HG02763 (cell line): ENCODE measurements at regions not wholly inside any gene's neighbourhood (a gene's known extent, or its start where the extent isn't known, plus 50 kb on each side); places are given as distances from the start of the nearest gene placed in this dataset.
"Not testable (repeated sequence)": the region's sequence is repeated elsewhere in the genome, so short reads cannot be mapped to it uniquely, and the experiment has no call there.

Source experiments
- ATAC-seq: cut with Tn5 transposase; IDR thresholded peaks from one replicate; pipeline ENCODE4 v1.9.1; 2021; ENCODE audit warnings: mild to moderate bottlenecking, moderate library complexity; ENCODE audit not compliant: unreplicated experiment

DNA sequence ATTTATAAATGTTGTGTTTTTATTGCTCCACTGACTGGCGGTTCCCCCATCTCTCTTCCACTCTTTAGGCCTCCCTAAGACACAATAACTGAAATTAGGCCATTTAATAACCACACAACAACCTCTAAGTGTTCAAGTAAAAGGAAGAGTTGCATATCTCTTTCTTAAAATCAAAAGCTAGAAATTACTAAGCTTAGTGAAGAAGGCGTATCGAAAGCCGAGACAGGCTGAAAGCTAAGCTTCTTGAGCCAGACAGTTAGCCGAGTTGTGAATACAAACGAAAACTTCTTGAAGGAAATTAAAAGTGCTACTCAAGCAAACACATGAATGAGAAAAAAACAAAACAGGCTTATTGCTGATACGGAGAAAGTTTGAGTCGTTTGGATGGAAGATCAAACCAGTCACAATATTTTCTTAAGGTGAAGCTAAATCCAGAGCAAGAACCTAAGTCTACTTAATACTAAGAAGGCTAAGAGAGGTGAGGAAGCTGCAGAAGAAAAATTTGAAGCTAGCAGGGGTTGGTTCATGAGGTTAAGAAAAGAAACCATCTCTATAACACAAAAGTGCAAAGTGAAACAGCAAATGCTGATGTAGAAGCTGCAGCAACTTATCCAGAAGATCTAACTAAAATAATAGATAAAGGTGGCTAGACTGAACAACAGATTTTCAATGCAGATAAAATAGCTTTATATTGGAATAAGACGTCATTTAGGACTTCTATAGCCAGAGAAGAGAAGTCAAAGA, 194.0 kb upstream of the TTC29 start:
- ATAC-seq: no peak

DNA sequence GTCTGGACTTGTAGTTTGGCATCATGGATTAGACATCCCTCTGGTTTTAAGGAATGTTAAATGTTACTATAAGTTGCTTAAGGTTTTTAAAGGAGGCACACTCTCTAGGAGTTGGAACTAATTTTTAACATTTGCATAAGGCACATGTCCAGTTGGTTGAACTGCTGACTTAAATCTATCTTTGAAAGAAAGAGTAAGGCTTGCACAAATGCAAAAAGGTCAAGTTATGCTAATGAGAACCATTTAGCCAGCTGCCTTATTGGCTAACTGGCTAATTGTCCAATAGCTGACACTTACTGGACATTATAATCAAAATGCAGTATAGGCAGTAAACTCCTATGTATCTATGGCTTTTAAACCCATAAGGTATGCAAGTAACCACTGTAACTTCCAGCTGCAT, 206.1 kb upstream of the TTC29 start:
- no peak for ATAC-seq

DNA sequence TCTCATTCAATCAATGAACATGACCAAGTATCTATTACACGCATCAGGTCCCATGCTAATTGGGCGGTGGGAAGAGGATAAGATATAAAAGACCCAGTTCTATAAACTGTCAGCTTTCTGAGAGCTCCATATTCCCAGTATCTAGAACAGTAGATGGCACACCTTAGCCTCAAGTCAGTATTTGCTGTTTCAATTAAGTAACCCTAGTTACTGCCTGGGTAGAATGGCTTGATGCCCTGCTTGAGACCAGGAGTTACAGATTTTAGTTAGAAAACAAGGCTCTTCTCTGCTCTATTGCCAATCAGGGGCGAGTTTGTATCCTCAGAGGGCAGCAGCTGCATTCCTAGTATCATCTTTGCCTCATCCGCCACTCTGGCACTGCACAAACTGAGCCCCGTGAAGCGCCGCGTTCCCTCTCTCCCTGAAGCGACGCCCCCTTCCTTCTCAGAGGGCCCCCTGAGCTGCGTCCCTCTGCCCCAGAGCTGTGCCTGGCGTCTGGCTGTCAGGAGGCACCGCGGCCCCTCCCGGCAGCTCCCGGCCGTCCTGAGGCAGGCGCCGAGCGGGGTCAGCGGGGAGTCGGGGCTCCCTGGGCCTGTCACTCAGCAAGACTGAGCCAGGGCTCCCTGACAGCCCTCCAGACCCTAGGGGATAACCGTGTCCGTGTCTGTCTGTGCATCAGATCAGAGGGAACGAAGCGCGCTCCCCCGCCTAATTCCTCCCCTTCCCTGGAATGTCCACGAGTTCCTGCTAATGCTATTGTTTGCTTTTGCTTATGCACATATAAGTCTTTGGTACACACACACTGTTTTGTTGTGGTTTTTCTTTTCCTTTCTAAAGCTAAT, 212.4 kb upstream of the TTC29 start:
- no peak for ATAC-seq

DNA sequence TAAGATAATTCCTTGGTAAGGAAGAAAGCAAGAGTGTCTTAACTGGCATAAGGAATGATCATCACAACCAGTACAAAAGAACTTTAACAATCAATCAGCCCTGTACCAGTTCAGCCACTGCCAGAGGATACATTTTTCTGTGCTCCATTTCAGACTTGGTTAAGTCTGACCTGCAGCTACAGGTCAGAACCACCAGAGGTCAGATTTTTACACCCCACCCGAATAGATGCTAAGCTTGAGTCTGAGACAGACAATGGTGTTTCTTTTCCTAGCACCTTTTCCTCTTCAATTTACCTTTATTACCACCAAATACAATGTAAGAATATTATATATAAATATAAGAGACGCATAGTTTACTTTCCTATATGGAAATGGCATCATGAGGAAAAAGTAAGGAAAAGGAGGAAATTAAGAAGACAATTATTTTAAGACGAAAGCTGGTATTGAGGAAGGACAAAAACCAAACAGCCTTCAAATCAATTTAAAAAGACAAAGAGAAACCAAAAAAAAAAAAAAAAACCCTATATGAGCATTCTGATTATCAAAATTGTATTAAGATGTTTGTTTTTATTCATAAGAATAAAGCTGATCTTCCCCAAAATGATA, 215.3 kb upstream of the TTC29 start:
- ATAC-seq: peak; percentile 88

DNA sequence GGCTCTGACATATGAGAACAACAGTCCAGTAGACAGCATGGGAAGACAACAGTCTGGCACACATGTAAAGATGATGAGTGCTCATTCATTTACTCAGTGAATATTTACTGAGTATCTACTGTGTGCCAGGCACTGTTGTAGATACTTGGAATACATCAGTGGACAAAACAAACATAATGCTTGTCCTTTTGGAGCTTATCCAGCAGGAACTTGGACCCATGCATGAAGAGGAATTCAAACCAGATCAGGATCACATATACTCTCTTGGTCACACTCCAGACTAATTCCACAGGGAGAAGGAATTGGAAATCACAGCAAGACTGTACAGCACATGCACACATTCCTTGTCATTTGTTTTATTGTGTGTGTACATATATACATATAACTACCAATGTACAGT, 217.6 kb upstream of the TTC29 start:
- no peak for ATAC-seq

DNA sequence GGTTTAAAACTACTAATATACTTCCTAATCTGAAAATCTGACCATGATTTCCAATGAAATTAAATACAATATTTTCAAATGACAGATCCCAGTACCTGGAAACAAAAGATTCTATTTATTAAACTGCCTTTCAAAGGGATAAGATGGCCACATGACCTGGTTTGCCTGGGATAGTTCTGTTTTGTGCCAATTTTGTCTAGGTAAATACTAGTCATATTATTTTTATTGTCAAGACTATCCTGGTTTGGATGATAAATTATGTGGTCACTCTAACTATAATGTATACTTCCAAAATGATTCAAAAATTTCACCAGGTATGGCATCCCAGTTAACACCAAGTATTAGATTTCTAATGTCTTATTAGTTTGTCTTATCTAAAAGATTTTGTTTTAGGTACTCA, 222.5 kb upstream of the TTC29 start:
- ATAC-seq: not testable (repeated sequence)

DNA sequence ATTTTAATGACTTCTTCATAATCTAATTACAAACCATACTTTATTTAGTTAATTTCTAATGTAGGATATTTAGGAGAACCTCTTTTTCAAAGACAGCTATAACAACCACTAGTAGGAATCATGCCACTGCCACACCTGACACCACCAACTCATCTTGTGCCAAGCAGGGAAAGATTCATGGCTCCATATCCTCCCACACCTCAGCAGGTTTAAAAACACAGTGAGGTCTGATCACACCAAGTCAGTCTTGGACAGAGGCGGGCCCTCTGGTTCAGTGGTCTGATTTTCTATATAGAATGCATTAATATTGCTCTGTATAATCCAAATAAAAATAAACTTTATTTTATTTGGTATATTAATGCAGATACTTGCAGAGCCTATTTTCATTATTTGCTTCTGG, 227.7 kb upstream of the TTC29 start:
- ATAC-seq: no peak

DNA sequence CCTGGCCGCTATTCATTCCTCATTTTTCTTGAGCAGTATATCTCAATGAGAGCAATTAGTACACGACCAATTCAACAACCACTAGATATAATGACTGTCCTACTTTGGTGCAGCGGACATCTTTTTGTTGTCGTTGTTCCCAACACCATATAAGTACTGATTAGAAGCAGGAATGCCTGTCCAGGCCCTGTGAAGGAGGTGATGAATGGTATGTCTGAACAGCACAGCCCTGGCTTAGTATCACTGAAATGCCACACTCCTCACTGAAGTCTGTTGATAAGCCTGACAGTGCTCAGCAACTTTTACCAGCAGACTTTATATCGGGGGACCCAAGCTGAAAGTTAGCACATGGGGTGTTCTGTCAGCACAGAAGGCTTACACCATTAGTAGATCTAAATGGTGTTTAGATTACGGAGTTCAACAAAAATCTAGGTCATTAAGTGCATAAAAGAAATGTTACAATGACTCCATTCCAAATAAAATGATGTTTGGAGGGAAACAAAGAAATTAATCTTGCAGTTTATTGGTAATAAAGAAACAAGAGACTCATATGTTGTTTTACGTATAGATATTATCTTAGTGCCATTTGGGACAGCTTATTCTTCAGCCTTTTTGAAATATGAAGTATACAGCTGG, 228.3 kb upstream of the TTC29 start:
- no peak for ATAC-seq

DNA sequence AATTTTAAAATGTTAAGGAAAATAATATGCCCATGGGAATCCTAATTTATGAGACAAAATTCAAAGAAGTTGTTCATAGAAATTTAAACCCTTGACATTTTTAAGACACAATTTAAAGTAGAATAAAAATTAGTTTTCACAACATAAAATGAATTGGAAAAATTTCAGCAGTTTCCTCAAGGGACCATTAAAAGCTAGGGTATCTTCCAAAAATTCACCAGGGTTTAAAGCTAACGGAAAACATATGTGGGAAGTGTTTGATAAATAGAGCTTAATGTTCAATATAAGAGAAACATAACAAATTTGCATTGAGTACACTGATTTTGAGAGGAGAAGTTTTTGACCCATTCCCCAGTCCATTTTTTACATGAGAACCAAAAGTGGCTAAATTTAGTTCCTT, 228.9 kb upstream of the TTC29 start:
- ATAC-seq: no peak

DNA sequence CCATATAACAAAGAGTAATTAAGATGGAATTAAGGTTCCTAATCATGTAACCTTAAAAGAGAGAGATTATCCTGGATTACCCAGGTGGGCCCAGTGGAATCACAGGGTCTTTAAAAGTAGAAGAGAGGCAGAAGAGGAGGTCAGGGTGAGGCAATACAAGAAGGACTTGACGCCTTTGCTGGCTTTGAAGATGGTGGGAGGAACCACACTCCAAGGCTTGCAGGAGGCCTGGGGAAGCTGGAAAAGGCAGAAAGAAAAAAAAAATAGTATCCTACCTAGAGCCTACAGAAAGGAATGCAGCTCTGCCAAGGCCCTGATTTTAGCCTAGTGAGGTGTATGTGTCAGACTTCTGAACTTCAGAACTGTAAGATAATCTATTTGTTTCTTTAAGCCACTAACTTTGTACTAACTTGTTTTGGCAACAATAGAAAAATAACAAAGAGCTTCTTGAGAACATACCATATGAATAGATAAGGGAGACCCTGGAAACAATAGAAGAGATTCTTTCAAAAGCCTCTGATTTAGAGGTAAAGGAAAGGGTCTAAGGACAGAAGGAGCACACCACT, 229.9 kb upstream of the TTC29 start:
- ATAC-seq: no peak

DNA sequence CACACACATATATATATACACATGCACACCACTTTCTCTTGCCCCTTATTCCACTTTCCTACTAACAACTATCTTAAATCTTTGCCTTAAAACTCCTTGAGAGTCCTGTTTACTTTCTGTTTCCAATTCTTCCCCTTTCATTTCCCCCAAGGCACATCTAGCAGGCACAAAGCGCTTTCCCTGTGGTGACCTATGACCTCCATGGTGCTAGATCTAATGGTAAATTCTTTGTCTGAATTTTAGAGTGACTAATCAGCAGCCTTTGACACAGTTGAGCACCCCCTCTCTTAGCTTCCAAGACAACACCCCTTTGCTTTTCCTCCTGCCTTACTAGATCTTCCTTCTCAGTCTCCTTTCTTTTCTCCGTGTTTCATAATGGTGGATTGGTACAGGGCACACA, 236.4 kb upstream of the TTC29 start:
- no peak for ATAC-seq

DNA sequence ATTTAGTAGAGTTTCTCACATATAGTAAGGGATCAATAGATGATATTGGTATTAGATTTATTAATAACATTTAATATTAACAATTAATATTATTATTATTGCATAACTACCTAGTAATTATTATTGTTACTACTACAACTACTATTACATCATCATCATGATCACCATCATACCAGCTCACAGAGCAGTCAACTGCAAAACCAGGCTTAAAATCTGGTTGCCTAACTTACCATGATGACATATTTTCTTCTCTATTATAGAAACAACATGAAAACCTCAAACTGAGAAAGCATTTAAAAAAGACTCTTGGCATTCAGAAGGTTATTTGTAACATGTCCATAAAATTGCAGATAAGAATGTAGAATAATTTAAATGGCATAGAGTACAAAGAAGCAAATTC, 247.0 kb upstream of the TTC29 start:
- ATAC-seq: no peak

DNA sequence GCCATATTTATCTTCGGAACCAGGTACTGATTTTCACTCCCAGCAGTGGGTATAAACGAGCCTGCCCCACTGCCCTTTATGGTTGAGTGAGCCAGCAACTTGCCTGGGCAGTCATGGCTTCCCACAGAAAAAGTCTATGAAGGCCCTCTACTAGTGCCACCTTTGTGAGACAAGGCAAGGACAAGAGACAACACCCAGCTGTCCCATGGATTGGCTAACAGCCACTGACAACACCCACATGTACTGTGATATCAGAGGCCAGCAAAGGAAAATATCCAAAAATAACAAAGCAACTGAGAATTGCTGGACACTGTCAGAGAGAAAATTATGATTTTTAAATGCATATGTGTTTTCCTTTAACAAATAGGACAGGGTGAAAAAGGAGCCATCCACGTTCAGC, 248.4 kb upstream of the TTC29 start:
- no peak for ATAC-seq

DNA sequence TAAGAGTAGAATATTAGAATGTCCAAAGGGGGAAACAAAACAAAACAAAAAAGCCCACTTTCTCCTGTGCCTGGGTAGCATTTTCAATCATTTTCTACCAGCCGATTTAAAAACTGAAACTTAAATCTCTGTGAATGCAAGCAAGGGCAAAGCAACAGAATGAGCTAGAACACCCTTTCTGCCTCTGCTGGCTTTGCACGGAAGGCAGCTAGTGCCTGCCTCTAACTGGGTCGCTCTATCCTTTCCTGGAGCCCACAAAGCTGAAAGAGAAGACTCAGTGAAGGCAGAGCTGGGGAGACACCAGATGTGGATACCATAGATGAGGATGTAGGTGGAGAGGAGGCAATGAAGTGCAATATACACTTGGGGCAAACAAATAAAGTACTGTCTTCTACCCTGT, 248.9 kb upstream of the TTC29 start:
- ATAC-seq: no peak

DNA sequence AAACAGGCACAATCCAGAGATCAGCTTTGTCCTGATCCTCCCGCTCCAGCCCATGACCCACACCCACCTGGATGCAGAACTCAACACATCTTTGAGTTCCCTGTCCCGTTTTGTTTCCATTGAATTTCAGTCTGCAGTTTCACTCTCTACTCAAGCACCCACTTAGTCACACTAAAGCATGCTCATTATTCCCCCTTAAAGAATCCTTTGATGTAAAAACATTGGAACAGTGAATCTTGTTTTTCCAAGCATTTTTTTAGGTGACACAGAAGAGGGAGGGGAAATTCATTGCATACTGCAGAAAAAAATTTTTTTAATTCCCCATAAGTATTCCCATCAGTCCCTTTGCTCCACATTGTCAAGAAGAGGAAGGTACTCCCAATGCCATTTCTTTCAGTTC, 249.7 kb upstream of the TTC29 start:
- no peak for ATAC-seq

DNA sequence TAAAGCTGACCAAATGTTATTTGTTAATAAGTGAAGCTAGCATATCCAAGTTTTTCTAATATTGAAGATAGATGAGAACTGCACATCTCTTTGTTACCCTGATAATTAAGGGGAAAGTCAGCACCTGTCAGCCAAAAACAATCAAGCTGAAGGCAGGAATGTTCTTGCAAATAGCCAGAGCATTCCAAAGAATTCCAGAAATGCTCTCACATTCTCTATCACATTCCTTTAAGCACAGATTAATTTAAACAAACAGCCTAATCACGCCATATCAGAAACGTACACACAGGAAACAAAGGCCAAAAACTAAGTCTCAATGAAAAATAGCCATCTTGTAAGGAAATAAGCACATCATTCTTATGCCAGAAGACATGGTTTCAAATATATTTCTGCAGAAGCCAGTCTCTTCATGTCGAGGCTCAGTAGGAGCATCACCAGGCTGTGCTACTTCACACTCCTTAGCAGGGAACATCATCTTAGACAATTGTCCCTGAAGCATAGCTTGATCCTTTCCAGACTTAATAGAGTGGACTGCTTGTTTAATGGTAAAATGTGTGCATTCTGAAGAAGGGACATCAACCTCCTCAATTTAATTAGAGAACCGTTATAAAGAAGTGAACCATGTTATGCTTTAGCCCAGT, 252.9 kb upstream of the TTC29 start:
- no peak for ATAC-seq

DNA sequence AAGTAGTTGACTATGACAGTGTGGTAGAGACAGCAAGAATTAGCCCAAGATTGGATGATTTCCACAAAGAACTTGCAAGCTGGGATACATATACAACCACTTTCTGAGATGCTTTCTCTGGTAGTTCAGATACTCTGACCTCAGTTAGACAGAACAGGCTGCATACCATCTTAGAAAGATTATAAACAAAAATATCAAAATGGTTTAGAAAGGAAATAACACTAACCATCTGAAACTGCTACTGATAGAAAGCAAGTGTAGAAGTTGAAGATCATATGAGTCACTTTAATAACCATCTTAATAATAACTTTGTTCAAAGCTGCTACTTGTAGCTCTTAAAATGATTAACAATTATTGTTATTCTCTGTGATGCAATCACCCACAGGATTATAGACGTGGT, 255.4 kb upstream of the TTC29 start:
- ATAC-seq: no peak

DNA sequence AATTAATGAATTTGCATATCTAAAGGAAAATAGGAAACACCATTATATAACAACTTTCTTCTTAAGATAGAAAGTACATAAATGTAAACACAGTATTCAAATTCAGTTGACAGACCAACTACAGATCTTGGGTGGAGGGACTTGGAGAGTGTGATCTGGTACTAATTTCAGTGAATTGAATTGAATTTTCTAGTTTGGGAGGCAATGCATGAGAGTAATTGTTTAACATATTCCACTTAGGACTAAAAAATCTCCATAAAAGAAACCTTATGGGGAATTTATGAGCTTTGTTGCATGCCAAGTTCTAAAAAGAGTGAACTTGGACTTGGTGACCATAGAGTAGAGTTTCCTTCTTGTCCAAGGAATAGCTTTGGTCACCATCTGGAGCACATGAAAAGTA, 261.1 kb upstream of the TTC29 start:
- no peak for ATAC-seq

DNA sequence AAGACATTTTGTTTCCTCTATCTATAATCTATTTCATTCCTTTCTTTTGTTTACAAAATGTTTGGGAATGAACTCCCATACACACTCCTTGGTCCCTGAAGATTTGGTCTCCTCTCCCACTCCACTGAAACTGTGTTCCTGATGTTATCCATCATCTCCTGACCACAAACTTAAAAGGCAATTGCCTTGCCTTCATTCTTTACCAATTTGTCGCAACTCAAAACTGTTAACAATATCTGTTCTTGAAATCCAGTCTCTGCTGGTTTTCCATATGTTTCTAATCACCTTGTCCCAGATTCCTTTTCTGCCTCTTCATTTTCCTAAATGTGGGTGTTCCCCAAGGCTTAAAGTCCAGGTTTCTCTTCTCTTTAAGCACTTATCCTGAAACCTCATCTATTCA, 262.2 kb upstream of the TTC29 start:
- no peak for ATAC-seq

DNA sequence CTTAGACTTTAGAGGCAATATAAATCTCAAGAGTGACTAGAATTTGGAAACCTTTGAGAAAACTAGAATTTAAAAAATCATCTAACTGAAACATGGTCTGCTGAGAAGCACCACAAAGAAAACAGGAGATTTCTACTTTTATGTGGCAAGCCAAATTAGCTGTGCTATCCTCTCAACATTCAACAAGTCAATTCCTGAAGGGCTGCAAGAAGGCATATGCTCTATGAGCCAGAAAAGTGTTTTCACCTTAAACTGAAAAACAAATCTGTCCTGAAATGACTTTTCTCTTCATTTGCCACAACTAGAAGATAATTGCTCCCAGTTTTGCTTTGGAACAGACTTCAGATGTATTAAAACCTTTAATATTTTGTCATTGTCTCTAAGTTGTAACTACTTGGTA, 263.2 kb upstream of the EDNRA start:
- no peak for ATAC-seq

DNA sequence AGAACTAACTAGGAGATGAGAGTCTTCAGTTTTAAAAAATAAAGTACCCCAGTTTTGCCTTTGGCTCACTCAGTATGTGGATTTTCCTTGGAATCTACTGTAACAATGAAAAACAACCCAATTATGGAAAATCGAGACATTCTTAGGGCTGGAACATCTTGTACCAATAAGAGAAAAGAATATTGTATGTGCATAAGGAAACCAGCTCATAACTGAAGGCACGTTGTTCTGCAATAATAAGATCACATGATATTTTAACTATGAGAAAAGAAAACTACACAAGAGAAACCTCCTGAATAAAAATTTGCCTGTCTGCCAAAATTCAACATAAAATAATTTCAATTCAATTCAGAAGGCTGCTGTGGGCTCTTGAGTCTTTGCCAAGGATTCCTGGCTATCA, 261.8 kb upstream of the EDNRA start:
- ATAC-seq: no peak
